ENCODE measurements at regions not wholly inside any gene's neighbourhood (a gene's known extent, or its start where the extent isn't known, plus 50 kb on each side); places are given as distances from the start of the nearest gene placed in this dataset.
"Not testable (repeated sequence)": the region's sequence is repeated elsewhere in the genome, so short reads cannot be mapped to it uniquely, and the experiment has no call there.

DNA sequence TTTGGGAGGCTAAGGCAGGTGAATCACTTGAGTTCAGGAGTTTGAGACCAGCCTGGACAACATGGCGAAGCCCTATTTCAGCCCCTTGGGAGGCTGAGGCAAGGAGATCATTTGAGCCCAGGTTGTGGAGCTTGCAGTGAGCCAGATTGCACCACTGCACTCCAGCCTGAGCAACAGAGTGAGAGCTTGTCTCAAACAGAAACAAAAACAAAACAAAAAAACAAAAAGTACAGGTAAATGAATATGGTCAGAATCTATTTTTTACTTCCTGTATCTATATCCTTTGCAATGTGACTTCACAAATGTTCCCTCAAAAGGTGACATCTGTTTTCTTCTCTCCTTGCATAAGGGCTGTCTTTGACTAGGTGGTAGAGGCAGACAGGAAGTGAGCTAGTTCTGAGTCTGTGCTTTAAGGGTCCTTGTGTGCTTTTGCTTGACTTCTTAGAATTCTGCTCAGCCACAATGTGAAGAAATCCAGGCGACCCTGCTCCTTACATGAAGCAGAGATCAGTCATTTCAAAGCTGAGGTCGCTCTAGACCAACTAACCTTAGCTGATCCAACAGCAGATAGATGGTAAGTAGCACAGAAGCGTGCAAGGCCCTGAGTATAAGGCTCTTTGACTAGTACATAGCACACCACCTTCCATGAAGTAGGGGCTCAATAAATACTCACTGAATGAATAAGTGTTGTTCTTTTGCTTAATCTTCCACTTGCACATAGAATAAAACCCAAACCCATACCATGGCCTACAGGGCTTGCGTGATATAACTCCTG, 423.2 kb upstream of the PCDH15 start:
- DNase-seq, result no peak

DNA sequence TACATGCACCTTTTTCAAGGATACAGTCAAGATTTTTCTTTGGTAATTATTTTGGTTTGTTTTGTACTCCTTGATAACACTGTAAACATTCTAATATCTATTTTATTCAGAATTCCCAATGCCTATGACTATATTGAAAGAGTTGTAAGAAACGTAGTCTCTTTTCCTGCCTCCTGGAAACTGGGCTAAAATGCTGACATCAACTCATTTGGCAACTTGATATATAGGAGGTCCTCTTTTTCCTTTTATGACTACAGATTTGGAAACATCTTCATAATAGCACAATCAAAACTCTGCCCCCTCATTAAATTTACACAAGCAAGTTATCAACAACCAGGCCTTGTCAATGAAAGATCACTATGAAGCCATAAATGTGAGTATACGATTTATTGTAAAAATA, 422.3 kb upstream of the PCDH15 start:
- DNase-seq, result no peak

DNA sequence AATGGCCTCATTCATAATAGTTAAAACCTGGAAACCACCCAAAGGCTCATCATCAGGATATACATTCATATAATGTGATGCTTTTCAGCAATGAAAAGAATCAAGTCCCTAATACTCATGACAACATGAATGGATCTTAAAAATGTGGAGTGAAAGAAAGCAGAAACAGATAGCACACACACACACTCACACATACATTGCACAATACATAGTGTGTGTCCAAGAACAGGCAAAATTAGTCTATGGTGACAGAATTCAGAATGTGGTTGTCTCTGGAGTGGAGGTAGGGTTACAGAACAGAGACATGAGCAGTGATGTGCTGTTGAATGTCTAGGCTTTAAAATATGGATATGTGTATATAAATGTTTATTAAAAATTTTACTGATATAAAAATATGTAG, 419.9 kb upstream of the PCDH15 start:
- DNase-seq, result no peak

DNA sequence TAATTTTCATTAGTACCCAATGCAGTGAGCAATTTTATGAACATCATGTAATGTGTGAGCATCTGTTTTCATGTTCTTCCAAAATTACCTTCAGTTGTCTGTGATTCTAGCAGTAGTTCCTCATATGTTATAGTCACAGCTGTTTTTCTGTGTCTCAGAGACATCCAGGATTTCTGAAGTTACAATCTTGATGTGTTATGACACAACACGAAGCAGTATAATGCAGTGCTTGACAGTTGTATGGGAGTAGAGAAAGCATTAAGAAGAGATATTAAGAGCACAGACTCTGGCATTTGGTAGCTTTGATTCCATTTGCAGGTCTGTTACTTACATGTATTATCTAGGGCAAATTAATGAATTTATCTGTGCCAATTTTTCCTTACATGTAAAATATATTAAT, 414.7 kb upstream of the PCDH15 start:
- no peak for DNase-seq

DNA sequence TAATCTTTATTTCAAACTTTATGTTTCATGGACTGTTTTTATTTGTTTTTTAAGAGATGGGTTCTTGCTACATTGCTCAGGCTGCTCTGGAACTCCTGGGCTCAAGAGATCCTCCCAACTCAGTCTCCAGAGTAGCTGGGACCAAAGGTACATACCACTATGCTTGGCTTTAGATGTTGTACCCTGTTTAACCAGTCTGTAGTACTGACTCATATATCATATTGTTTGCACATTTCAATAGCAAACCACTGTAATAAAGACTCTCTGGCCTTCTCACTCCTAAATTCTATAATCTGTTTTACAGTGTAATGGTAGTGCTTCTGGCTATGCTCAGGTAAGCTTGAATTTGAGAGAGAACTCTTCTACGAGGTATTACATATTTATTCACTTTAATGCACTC, 413.6 kb upstream of the PCDH15 start:
- DNase-seq, result no peak

DNA sequence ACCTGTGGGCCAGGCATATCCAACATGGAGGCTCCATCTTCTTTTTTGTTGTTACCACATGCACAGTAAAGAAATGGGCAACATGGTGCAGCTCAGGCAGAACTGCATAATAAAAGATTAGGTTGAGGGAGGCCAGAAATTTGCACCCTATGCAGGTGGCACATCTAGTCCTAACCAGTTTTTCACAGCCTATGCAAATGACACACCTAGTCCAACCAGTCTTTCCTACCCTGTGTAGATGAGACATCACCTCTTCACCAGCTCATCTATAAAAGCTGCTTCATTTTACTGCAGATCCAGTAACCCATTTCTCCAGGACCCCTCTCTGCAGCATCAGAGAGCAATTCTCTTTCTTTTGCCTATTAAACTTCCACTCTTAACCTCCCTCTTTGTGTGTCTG, 411.0 kb upstream of the PCDH15 start:
- no peak for DNase-seq

DNA sequence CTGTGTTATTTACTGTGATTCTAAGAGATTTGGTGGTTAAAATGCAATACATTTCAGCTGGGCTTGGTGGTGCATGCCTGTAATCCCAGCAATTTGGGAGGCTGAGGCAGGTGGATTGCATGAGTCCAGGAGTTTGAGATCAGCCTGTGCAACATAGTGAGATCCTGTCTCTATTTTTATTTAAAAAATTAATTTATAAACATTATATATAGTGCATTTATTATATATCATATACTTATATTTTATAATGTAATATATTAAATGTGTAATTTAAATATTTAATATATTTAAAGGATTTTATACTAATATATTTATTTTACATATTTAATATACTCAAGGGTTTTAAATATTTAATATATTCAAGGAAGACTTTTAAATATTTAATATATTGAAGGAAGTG, 402.8 kb upstream of the PCDH15 start:
- DNase-seq, result no peak

DNA sequence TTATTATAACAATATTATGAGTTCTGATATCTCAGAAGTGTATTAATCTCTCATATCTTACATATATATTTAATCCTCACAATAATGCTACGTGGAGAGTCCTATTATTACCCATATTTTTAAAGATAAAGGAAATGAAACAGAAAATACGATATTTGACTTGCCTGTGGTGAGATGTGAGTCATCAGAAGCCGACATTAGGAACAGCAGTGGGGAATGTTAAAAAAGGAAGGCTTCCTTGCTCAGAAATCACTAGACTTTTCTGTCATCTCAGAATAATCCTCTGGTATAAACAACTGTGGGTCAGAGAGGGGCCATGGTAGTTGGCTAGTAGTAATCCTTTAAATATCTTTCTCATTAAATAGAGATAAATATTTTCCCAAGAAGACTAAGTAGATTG, 402.3 kb upstream of the PCDH15 start:
- DNase-seq, result no peak

DNA sequence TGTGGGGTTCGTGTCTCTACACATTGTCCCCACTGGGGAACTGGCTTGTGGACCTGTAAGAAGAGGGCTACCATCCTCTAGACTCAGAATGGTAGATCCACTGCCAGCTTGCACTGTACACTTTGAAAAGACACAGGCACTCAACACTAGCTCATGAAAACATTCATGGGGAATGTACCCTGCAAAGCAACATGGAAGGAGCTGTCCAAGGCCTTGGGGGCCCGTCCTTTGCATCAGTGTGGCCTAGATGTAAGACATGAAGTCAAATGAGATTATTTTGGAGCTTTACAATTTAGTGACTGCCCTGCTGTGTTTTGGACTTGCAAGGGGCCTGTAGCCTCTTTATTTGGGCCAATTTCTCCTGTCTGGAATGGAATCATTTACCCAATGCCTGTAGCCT, 399.0 kb upstream of the PCDH15 start:
- no peak for DNase-seq

DNA sequence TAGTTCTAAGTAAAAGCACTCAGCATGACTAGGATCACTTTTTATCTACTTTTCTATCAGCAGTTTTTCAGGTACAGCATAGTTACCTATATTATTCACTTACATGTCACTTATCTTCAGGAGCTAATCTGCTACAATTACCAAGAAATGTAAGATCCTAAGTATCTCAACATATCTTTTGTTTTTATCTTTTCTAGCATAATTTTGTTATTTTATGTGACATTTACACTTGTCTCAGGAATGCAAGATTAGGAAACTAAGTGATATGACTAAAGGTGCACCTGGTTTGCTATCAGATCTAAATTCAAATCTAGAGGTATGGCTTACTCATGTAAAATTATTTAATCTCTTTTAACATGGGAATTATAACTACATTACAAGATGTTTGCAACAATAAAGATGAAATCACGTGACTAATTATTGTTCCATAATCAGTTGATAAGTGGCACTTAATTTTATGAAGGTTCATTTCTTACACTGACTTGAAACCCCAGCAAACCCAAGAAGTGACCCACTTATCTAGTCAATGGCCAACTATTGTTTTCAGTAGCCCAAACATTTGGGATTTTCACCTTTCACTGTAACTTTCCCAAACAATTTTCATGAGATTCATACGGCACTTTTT, 390.3 kb upstream of the PCDH15 start:
- DNase-seq, result no peak

DNA sequence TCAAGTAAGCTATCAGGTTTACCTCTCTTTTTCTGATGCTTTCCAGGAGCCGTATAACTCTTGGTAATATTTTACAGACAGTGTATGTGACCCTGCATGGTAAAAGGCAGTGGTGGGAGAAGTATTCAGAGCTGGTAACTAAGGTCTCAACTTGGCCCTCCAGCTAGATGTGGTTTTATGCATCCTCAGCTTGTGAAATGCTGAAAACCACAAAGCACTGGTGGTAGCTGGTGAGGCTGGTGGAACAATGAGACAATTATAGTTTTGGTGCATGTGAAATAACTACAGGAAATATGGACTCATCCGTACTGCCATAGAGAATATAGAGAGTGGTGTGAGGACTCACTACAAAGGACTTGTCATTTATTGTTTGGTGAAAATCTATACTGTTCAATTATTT, 383.0 kb upstream of the PCDH15 start:
- DNase-seq, result no peak

DNA sequence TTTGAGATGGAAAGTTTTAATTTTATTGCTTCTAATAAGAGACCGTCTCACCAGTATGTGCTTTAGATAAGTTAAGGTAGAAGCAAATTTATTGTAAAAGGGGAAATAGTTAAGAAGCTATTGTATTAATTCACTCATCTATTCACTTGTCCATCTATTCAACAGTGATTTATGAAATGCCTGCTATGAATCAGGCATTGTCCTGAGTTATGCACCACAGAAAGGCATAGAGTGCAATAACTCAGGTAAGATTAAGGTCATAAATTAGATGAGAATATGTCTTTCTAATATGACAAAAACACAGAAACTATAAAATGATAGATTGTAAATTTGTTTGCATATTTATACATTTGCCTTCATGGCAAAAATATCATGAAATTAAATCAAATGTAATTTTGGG, 379.3 kb upstream of the PCDH15 start:
- no peak for DNase-seq

DNA sequence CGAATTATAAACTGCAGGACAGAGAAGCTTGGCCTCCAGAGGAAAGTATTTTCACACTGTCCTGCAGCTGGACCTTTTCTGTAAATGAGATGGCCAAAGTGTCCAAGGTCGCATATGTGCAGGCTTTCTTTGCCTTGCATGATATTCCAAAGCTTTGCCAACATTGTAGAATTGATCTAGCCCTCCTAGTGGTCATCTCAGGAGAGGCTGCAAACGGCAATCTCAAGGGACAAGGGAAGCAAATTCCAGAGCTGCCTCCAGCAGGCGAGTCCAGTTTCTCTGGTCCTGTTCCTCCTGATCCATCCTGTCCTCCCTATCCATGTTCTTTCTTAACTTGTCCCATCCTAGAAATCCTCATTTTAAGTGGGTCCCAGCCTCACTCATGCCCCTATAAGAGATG, 373.4 kb upstream of the PCDH15 start:
- no peak for DNase-seq

DNA sequence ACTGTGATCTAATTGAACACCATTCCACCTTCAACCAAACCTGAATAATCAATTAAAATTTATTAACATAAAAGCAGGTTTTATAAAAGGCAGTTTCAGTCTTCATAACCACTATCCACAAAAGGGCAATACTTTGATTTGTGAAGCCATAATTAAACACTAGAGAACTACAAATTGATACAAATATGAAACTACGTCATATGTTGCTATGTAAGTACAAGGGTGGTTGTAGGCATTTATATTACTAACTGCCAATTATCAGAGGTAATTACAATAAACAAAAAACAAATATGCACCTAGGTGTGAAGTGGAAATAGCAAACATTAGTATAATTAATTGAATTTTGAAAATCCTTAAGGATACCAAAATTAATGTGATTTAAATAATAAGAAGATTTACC, 368.5 kb upstream of the PCDH15 start:
- no peak for DNase-seq

DNA sequence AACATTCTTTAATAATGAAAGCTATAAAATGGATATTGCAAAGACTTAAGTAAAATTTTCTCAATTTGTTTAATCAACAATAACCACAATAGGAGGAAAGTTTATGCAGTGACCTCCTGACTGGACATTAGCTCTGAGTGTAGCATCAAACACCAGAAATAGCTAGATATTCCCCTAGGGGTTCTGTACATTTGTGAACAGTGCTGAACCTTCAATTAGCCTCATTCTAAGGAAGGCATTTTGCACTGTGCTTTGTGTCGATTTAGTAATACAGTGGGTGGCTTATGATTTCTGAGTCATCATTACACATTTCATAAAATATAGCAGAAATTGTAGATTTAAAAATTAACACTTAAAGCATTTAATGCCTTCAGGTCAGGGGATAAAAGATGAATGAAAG, 367.3 kb upstream of the PCDH15 start:
- DNase-seq, result no peak

DNA sequence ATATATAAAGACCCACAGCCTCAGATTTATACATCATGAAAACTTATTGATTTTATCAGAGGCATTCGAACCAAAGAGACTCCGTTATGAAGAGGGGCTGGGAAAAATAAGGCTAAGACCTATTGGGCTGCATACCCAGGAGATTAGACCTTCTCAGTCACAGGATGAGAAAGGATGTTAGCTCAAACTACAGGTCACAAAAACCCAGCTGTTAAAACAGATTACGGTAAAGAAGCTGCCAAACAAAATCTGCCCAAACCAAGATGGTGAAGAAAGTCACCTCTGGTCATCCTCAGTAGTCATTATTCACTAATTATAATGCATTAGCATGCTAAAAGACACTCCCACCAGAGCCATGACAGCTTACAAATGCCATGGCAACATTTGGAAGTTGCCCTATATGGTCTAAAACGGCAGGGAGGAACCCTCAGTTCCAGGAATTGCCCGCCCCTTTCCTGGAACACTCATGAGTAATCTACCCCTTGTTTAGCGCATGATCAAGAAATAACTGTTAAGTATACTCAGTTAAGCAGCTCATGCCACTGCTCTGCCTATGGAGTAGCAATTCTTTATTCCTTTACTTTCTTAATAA, 362.5 kb upstream of the PCDH15 start:
- no peak for DNase-seq

DNA sequence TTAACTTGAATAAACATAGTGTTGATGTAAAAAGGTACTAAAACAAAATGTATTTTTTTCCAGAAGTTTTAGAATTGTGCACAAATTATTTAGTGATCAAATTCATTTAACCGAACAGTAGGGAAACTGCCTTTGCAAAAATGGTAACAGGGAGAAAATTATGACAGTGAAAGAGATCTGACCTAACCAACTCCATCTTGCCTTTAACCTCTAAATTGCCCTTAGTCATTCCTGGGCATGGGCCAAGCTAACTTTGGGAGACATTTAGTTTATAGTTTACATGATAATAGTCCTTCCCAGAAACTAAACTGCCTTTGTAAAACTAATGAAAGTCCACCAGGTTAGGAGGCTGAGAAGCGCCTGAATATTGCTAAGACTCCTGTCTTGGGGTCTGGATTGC, 361.3 kb upstream of the PCDH15 start:
- not testable (repeated sequence) for DNase-seq

DNA sequence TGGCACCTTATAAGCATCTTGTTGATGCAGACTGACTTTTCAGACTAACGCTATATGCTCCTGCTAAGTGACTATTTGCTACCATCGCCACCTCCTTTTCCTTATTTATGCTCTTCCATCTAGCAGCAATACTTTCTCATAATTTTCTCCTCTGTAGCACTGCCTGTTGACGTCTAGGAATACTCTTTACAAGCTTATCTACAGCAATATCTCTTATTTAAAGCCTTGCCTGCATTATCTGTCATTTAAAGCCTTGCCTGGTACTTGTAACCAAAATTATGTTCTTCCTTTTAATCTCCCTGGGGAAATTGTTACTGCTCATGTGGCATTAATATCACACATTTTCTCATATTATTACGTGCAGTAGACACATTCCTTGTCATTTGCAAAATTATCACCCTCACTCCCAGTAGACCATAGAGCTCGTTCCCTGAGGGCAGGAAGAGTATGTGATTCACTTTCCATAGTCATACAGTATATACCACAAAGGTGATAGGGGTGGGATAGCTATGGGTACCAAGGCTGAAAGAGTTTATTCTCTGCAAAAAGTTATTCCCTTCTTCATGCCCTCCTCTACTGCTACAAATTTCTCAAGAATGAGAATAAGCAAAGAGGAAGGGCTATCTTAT, 359.7 kb upstream of the PCDH15 start:
- DNase-seq, result no peak

DNA sequence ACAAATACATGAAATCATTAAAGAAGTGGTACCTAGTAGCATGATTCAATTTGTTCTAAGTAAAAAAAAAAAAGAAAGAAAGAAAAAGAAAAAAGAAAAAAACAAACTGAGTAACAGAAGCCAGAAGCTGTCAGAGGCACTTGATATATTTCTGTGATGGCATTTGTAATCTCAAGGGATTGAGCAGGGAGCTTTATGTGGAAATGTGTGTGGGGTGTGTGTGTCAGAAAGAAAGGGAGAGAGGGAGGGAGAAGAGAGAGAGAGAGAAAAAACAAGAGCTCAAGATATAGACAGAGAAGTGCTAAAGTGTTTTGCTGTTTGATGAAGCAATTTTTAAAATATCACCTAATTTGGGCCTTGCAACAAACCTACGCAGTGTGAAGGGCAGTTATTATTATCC, 357.6 kb upstream of the PCDH15 start:
- DNase-seq, result no peak

DNA sequence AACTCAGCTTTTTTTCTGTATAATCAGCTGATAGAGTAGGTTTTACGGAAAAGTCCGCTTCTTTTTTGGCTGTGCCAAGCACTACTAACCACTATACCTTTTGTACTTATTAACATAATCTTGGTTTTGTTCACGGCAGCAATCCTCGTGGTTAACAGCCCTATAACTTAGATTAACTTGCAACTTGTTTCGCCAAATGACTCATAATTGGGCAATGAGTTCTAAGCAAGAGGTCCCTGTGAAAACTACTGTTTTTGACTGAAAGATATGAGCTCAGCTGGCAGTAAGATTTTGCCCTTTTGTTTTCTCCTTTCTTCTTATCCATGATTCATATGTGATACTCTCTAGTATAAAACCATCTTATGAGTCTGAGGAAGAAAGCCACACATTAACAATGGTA, 345.0 kb upstream of the PCDH15 start:
- no peak for DNase-seq

DNA sequence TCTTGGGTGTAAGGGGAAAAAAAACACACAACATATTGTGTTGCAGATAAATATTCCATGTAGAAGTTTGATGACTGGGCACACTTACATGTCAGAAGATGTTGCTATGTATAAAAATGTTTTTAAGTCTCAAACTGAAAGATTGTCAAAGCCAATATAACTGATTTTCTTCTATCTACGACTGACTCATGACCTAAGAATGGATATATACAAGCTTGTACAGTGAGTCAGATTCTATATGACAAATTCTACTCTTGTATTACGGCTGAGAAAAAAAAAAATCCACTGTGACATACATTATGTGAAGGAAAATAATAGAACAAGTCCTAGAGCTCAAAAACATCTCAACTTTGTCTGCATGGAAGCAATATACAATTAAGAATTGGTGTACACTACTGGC, 343.0 kb upstream of the PCDH15 start:
- DNase-seq, result no peak

DNA sequence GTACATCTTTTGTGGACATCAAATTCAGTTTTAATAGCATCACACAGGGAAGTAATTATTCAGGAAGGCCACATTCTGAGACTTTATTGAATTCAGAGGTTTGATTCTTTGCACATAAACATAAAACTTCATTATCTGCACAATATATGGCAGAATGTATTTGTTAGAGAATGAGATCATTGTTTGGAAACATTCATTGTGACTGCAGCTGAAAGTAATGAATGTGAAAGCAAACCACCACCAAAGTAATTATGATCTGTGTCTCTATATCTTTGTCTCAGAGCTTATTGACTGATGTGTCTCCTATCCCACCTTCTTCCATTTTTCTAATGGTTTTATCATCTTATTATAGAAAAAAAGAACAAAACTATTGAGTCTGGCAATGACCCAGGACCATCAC, 340.9 kb upstream of the PCDH15 start:
- no peak for DNase-seq

DNA sequence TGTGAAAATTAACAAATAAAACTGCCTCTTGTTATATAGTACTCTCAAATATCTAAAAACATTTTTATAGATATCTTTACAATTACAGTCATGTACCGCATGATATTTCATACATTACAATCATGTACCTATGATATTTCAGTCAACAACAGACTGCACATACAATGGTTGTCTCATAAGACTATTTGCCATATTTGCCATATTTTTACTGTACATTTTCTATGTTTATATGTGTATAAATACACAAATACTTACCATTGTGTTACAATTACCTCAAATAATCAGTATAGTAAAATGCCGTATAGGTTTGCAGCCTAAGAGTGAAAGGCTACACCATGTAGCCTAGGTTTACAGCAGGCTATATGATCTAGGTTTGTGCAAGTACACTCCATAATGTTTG, 336.0 kb upstream of the PCDH15 start:
- no peak for DNase-seq

DNA sequence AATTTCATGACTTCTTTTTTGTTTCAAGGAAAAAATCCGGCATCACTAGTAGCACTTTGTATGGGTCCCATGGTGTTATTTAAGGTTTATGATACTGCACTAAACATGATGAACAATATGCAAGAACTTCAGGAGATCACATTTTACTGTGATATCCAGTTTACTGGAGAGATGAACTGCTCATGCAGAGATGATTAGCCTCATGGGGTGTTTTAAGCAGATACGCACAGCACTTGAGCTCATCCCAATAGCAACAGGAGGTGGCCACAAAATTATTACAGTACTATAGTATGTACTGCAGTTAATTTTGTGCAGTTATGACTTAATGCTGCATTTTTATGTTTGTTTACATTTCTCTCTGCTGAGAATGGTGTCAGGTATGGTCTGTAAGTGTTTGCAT, 303.7 kb upstream of the PCDH15 start:
- no peak for DNase-seq

Measured in NCI-H2081 treated with DMSO at 0.1 percent for 48 hours (cell line).